HG03175 (cell line): ENCODE measurements at regions not wholly inside any gene's neighbourhood (a gene's known extent, or its start where the extent isn't known, plus 50 kb on each side); places are given as distances from the start of the nearest gene placed in this dataset.
"Not testable (repeated sequence)": the region's sequence is repeated elsewhere in the genome, so short reads cannot be mapped to it uniquely, and the experiment has no call there.

Source experiments
- ATAC-seq: cut with Tn5 transposase; IDR thresholded peaks from one replicate; pipeline ENCODE4 v1.9.1; 2021; ENCODE audit warnings: mild to moderate bottlenecking, moderate library complexity; ENCODE audit not compliant: unreplicated experiment

GRCh38 chr10:23643111-23643780 is 204.4 kb downstream of the OTUD1 start:
- no peak for ATAC-seq

- no peak for ATAC-seq
Measured at GRCh38 chr10:23648618-23649017, 209.7 kb downstream of the OTUD1 start.

- ATAC-seq, result no peak
Measured at GRCh38 chr10:23656735-23657134, 217.9 kb downstream of the OTUD1 start.

GRCh38 chr10:23657677-23658076 is 218.8 kb downstream of the OTUD1 start:
- ATAC-seq, result no peak

GRCh38 chr10:23671866-23672265 is 233.0 kb downstream of the OTUD1 start:
- ATAC-seq, result not testable (repeated sequence)

- no peak for ATAC-seq
Measured at GRCh38 chr10:23675585-23675984, 236.7 kb downstream of the OTUD1 start.

- ATAC-seq, result no peak
Measured at GRCh38 chr10:23676296-23676695, 237.4 kb downstream of the OTUD1 start.

- no peak for ATAC-seq
Measured at GRCh38 chr10:23686722-23687121, 247.8 kb downstream of the OTUD1 start.

GRCh38 chr10:23692736-23693135 is 253.9 kb downstream of the OTUD1 start:
- no peak for ATAC-seq

GRCh38 chr10:23693501-23693901 is 254.6 kb downstream of the OTUD1 start:
- no peak for ATAC-seq

GRCh38 chr10:23693925-23694324 is 255.1 kb downstream of the OTUD1 start:
- no peak for ATAC-seq

- ATAC-seq, result no peak
Measured at GRCh38 chr10:23694446-23694920, 255.6 kb downstream of the OTUD1 start.

GRCh38 chr10:23694921-23695824 is 256.3 kb downstream of the OTUD1 start:
- no peak for ATAC-seq

- ATAC-seq, result no peak
Measured at GRCh38 chr10:23695825-23696420, 257.0 kb downstream of the OTUD1 start.

- no peak for ATAC-seq
Measured at GRCh38 chr10:23696476-23696875, 257.6 kb downstream of the OTUD1 start.

- peak; percentile 99 for ATAC-seq
Measured at GRCh38 chr10:23702977-23703414, 264.1 kb downstream of the OTUD1 start.

GRCh38 chr10:23715363-23715762 is 276.5 kb downstream of the OTUD1 start:
- no peak for ATAC-seq

GRCh38 chr10:23717913-23718312 is 279.0 kb downstream of the OTUD1 start:
- no peak for ATAC-seq

GRCh38 chr10:23718946-23719345 is 280.1 kb downstream of the OTUD1 start:
- ATAC-seq, result no peak

- ATAC-seq, result no peak
Measured at GRCh38 chr10:23723796-23724195, 284.9 kb downstream of the OTUD1 start.

GRCh38 chr10:23725548-23725947 is 286.7 kb downstream of the OTUD1 start:
- no peak for ATAC-seq

GRCh38 chr10:23742368-23742767 is 303.5 kb downstream of the OTUD1 start:
- ATAC-seq, result peak; percentile 98
